Breast epithelium (tissue), 4 donors: ENCODE measurements at regions not wholly inside any gene's neighbourhood (a gene's known extent, or its start where the extent isn't known, plus 50 kb on each side); places are given as distances from the start of the nearest gene placed in this dataset.

ENCODE experiments used
- DNase-seq, 2 donors: peaks; one replicate each; pipeline ENCODE4 v3.0.0-alpha.2; 2019; ENCODE audit warnings: low spot score in 2 of 2
- H3K27ac ChIP-seq, 2 donors: fragments of 200-600 bp; sonication (generic) in 1 of 2; one replicate each; pipeline ENCODE4 v1.5.1; 2016 to 2019; ENCODE audit warnings: mild to moderate bottlenecking in 1 of 2
- H3K27me3 ChIP-seq, 2 donors: fragments of 200-600 bp; sonication (generic) in 1 of 2; one replicate each; pipeline versions ENCODE4 v1.5.1 to v1.6.0; 2017 to 2019; ENCODE audit warnings: control low read depth in 1 of 2, mild to moderate bottlenecking in 1 of 2
- H3K36me3 ChIP-seq: fragments of 200-600 bp; one replicate; pipeline ENCODE4 v1.5.1; 2019
- H3K4me1 ChIP-seq, 2 donors: fragments of 200-600 bp; sonication (generic); one replicate each; pipeline ENCODE4 v1.5.1; 2016 to 2019; ENCODE audit warnings: control low read depth in 1 of 2
- H3K4me3 ChIP-seq, 3 donors: fragments of 200-600 bp; sonication (generic); 1 replicate in 2 of 3; 2 replicates in 1 of 3; pipeline ENCODE4 v1.5.1; 2016 to 2019; ENCODE audit warnings: mild to moderate bottlenecking in 3 of 3, moderate library complexity in 2 of 3
- H3K9me3 ChIP-seq, 2 donors: fragments of 200-600 bp; sonication (generic) in 1 of 2; one replicate each; pipeline ENCODE4 v1.5.1; 2016 to 2019; ENCODE audit warnings: control low read depth in 1 of 2
- POLR2A ChIP-seq: fragments of 450-650 bp; IDR thresholded peaks from one replicate; pipeline ENCODE4 v1.6.1; 2016; ENCODE audit warnings: antibody characterized with exemption, mild to moderate bottlenecking, moderate library complexity
- POLR2AphosphoS5 ChIP-seq, 3 donors: sonication (generic); formaldehyde crosslinking; IDR thresholded peaks; one replicate each; pipeline ENCODE4 v1.6.1; 2017; ENCODE audit warnings: antibody characterized with exemption in 3 of 3
- intact Hi-C: fragments of 100-400 bp; cut with DNase I; formaldehyde crosslinking; loops from one replicate; pipeline ENCODE4 v1.15.1; 2023; ENCODE audit warnings: low total_unique reads
- TF ChIP-seq, protein P1 (sequence below), 3 donors: fragments of 450-650 bp; IDR thresholded peaks; one replicate each; pipeline ENCODE4 v1.5.1; 2016 to 2017; ENCODE audit warnings: antibody characterized with exemption in 3 of 3, mild to moderate bottlenecking in 3 of 3, moderate library complexity in 3 of 3

DNA sequence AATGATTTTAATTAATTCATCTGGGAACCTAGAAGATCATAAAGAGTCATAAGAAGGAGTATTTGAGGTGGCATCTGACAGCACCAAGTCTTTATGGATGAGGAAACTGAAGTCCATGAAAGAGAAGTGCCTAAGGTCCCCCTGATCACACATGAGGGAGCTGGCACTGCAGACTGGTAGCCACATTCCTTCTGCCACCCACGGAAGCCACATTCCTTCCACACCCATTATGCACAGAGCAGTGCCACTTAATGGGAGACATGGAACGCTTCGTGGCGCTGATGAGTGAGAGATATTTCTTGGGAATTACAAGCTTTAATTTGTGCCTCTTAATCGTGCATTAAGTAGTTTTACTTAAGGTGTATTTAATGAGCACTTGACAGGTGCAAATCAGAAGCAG is 139.3 kb upstream of the NTF3 start:
- peaks cover 0 to 14% of the 10 kb centered on the region in 2 donors for H3K27me3 ChIP-seq
- no peak for DNase-seq

DNA sequence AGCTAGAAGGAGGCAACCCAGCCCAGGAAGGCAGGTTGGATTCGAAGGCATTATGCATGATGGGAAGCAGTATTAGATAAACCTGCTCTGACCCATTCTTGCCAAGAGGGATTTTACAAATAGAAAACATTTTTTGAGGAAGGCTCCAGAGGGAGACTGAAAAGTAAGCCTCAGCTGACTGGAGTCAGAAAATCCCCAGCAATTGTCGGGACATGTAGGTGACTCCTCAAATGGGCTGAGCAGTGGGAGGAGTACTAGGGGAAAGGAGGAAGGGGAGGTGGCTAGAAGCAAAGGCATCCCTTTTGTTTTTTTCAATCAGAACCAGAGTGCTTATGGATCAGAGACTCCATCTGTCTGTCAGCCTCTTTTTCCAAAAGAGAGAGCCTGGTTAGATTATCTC is 138.1 kb upstream of the NTF3 start:
- Histone ChIP-seq H3K4me3 (no peak overlapping the region), H3K27me3 (peaks cover 0 to 14% of the 10 kb centered on the region in 2 donors)
- intact Hi-C loops: no loop called here

More for the DNA sequence above, 139.3 kb upstream of the NTF3 start:
- Histone ChIP-seq H3K36me3 (no peaks in the 10 kb centered on the region), H3K4me1 (no peaks in the 10 kb centered on the region), H3K27ac (no peak overlapping the region), H3K9me3 (no peaks in the 10 kb centered on the region), H3K4me3 (no peak overlapping the region)
- intact Hi-C loops: no loop called here
- TF ChIP-seq POLR2AphosphoS5 (IDR thresholded peaks at IDR 0.05) (no peak), POLR2A (no peak)
- TF ChIP-seq, protein P1, sequence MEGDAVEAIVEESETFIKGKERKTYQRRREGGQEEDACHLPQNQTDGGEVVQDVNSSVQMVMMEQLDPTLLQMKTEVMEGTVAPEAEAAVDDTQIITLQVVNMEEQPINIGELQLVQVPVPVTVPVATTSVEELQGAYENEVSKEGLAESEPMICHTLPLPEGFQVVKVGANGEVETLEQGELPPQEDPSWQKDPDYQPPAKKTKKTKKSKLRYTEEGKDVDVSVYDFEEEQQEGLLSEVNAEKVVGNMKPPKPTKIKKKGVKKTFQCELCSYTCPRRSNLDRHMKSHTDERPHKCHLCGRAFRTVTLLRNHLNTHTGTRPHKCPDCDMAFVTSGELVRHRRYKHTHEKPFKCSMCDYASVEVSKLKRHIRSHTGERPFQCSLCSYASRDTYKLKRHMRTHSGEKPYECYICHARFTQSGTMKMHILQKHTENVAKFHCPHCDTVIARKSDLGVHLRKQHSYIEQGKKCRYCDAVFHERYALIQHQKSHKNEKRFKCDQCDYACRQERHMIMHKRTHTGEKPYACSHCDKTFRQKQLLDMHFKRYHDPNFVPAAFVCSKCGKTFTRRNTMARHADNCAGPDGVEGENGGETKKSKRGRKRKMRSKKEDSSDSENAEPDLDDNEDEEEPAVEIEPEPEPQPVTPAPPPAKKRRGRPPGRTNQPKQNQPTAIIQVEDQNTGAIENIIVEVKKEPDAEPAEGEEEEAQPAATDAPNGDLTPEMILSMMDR (IDR thresholded peaks at IDR 0.05): no peak

DNA sequence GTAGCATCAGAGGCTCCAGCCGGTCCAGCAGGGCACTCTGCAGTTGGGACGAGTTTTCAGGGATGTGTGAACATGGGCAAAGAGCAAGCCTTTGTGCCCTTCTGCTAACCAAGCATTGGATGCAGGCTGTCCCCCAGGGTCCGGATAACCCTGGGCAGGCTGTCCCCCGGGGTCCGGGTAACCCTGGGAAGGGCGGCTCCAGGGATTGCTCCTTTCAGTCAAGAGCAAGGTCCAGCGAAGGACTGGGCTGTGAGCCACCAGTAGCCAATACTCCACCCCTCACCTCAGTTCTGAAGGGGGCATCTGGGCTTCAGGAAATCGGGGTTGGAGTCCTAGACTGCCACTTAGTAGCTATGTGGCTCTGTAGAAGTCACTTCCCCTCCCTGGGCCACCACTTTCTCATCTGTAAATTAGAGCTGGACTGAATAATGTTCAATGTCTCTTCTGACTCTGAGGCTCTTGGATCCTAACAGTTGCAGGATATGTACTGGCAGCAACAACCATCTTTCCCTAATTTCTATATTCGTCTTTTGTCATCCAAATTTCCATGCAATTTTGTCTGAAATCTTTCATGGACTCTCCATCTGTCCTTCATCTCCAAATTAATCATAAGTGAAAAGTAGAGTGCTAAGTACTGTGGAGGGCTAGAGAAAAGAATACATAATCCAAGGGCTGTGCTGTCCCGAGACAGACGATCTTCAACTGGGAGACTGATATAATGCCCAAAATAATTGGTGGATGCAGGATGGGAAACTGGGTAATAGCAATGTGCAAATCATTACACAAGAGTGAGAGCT is 137.4 kb upstream of the NTF3 start:
- no peaks in the 10 kb centered on the region for H3K9me3 ChIP-seq
- no peak overlapping the region for H3K27ac ChIP-seq
- no peaks in the 10 kb centered on the region for H3K36me3 ChIP-seq
- no peaks in the 10 kb centered on the region for H3K4me1 ChIP-seq
- TF ChIP-seq POLR2A: no peak
- TF ChIP-seq POLR2AphosphoS5 (IDR thresholded peaks at IDR 0.05): no peak
- TF ChIP-seq, protein P1 (IDR thresholded peaks at IDR 0.05): no peak
- intact Hi-C loops: no loop called here
- H3K27me3 ChIP-seq: peaks cover 0 to 14% of the 10 kb centered on the region in 2 donors
- DNase-seq: no peak
- no peak overlapping the region for H3K4me3 ChIP-seq

More for the DNA sequence above, 138.1 kb upstream of the NTF3 start:
- Histone ChIP-seq H3K4me1 (no peaks in the 10 kb centered on the region), H3K27ac (no peak overlapping the region), H3K36me3 (no peaks in the 10 kb centered on the region), H3K9me3 (no peaks in the 10 kb centered on the region)
- TF ChIP-seq POLR2A (no peak), POLR2AphosphoS5 (IDR thresholded peaks at IDR 0.05) (no peak)
- TF ChIP-seq, protein P1 (IDR thresholded peaks at IDR 0.05): no peak
- no peak for DNase-seq

DNA sequence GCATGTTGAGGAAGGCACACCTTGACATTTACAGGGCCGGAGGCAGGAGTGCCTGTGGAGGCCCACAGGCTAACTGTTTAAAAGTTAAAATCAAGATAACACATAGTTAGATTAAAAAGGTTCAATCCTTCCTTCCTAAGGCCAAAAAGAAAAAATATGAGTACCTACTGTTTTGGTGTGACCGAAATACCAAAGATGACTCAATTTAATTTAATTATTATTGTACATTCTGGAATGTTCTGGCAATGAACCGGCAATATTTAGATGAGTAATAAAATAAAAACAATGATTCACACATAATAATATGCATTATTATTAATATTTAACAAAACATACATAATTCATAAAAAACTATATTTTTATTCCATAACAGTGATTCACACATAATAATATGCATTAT is 136.8 kb upstream of the NTF3 start:
- no peak for DNase-seq
- Histone ChIP-seq H3K9me3 (no peaks in the 10 kb centered on the region), H3K4me1 (no peaks in the 10 kb centered on the region), H3K36me3 (no peaks in the 10 kb centered on the region), H3K27me3 (peaks cover 0 to 14% of the 10 kb centered on the region in 2 donors), H3K4me3 (no peak overlapping the region), H3K27ac (no peak overlapping the region)
- TF ChIP-seq POLR2AphosphoS5 (IDR thresholded peaks at IDR 0.05) (no peak), POLR2A (no peak)
- TF ChIP-seq, protein P1 (IDR thresholded peaks at IDR 0.05): no peak
- intact Hi-C loops: no loop called here

DNA sequence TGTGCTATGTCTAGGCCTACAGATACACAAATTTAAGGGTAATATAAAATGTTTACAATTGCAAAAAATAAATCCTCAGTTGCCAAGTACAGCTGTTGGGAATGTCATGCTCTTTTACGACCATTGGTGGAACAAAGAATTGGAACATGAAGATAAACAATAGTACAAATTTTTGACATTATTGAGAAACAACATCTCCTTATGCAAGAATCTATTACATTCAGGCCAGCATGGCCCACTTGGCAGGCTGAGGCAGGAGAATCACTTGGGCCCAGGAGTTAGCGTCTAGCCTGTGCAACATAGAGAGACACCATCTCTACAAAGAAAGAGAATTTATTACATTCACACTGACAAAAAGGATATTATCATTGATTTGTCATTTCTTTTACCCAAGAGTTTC is 135.9 kb upstream of the NTF3 start:
- Histone ChIP-seq H3K27ac (no peak overlapping the region), H3K9me3 (no peaks in the 10 kb centered on the region), H3K27me3 (peaks cover 0 to 17% of the 10 kb centered on the region in 2 donors), H3K36me3 (no peaks in the 10 kb centered on the region), H3K4me3 (no peak overlapping the region), H3K4me1 (no peaks in the 10 kb centered on the region)
- no peak for TF ChIP-seq POLR2AphosphoS5 (IDR thresholded peaks at IDR 0.05)
- TF ChIP-seq POLR2A: no peak
- TF ChIP-seq, protein P1 (IDR thresholded peaks at IDR 0.05): no peak
- no peak for DNase-seq
- intact Hi-C loops: no loop called here
